MCF 10A (cell line): ENCODE measurements at regions not wholly inside any gene's neighbourhood (a gene's known extent, or its start where the extent isn't known, plus 50 kb on each side); places are given as distances from the start of the nearest gene placed in this dataset.

ENCODE experiments used
- BruUV-seq: library from RNA; stranded (reverse); fragments of 400-500 nt; replicated peaks from 2 replicates; lab custom pipeline; 2021; lab: Mats Ljungman, UMichigan
- CTCF ChIA-PET: fragments of 300-600 bp; sonication (Branson Sonifier 250); formaldehyde crosslinking; extraction: SDS; loops from one replicate; lab custom pipeline; 2021; ENCODE audit warnings: antibody characterized with exemption, inconsistent platforms; lab: Yijun Ruan, JAX
- POLR2A ChIA-PET: fragments of 300-600, 350-650 bp; sonication (Branson Sonifier 250); formaldehyde crosslinking; extraction: SDS; loops from one replicate; lab custom pipeline; 2020; ENCODE audit warnings: antibody characterized with exemption, inconsistent platforms; lab: Yijun Ruan, JAX
- DNase-seq: peaks from one replicate; pipeline ENCODE4 v3.0.0-alpha.2; 2018; ENCODE audit not compliant: unreplicated experiment
- H3K27ac Mint-ChIP-seq: one replicate; pipeline ENCODE4 v1.8.0; 2022; ENCODE audit warnings: mild to moderate bottlenecking, low read depth, mixed read lengths; ENCODE audit not compliant: unreplicated experiment
- H3K27me3 Mint-ChIP-seq: one replicate; pipeline ENCODE4 v1.8.0; 2022; ENCODE audit warnings: mixed read lengths; ENCODE audit not compliant: insufficient read depth, unreplicated experiment
- H3K36me3 Mint-ChIP-seq: one replicate; pipeline ENCODE4 v1.8.0; 2022; ENCODE audit warnings: mild to moderate bottlenecking, moderate library complexity, mixed read lengths; ENCODE audit not compliant: insufficient read depth, unreplicated experiment
- H3K4me1 Mint-ChIP-seq: one replicate; pipeline ENCODE4 v1.8.0; 2022; ENCODE audit warnings: mixed read lengths; ENCODE audit not compliant: insufficient read depth, unreplicated experiment
- H3K4me3 Mint-ChIP-seq: one replicate; pipeline ENCODE4 v1.8.0; 2022; ENCODE audit warnings: mild to moderate bottlenecking, moderate library complexity, mixed read lengths; ENCODE audit not compliant: unreplicated experiment
- H3K9me3 Mint-ChIP-seq: one replicate; pipeline ENCODE4 v1.8.0; 2022; ENCODE audit warnings: mixed read lengths; ENCODE audit not compliant: unreplicated experiment
- intact Hi-C: fragments of 100-400 bp; cut with micrococcal nuclease; formaldehyde crosslinking; loops from 2 replicates; pipeline ENCODE4 v1.14.1; 2022
- TF ChIP-seq, protein P1 (sequence below): fragments of 200-600 bp; IDR thresholded peaks from one replicate; pipeline ENCODE4 v1.8.0; 2022; ENCODE audit warnings: antibody characterized with exemption, mild to moderate bottlenecking; ENCODE audit not compliant: unreplicated experiment

DNA sequence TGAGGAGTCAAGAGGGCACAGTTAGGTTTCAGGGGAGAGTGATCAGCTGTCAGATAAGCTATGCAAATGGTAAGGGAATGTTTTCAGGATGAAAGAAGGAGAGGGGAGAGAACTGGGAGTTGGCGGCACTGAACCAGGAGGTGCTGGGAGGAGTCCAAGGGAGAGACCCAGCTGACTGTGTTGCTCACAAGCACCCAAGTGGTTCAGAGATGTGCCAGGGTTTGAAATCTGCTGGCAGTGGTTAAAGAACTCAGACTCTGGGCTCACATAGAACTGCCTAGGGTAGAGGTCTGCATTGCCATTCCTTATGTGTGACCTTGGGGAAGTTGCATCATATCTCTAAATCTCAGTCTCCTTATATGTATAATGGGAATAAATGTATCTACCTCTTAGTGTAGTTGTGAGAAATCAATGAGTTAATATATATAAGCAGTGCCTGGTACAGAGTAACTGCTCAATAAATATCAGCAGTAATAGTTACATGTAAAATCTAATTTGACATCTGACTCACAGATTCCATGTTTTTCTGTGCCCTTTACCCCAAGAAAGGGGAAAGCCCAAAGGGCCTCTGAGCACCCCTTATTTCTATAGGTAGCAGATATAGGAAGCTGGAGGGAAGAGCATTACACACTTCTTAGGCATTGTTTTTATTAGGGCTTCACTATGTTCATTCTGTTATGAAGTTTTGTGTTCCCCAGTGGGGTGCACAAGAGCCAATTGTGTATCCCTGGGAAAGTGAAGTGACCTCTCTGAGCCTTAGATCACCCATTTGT, 66.9 kb upstream of the SESN3 start:
- BruUV-seq = no TSS peak
- TF ChIP-seq, protein P1, sequence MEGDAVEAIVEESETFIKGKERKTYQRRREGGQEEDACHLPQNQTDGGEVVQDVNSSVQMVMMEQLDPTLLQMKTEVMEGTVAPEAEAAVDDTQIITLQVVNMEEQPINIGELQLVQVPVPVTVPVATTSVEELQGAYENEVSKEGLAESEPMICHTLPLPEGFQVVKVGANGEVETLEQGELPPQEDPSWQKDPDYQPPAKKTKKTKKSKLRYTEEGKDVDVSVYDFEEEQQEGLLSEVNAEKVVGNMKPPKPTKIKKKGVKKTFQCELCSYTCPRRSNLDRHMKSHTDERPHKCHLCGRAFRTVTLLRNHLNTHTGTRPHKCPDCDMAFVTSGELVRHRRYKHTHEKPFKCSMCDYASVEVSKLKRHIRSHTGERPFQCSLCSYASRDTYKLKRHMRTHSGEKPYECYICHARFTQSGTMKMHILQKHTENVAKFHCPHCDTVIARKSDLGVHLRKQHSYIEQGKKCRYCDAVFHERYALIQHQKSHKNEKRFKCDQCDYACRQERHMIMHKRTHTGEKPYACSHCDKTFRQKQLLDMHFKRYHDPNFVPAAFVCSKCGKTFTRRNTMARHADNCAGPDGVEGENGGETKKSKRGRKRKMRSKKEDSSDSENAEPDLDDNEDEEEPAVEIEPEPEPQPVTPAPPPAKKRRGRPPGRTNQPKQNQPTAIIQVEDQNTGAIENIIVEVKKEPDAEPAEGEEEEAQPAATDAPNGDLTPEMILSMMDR = no peak
- H3K4me3 Mint-ChIP-seq = no peak overlapping the region
- no peaks in the 10 kb centered on the region for H3K27me3 Mint-ChIP-seq
- no peaks in the 10 kb centered on the region for H3K36me3 Mint-ChIP-seq
- no peaks in the 10 kb centered on the region for H3K9me3 Mint-ChIP-seq
- POLR2A ChIA-PET = no interaction called here
- H3K27ac Mint-ChIP-seq = no peak overlapping the region
- DNase-seq = no peak
- no peaks in the 10 kb centered on the region for H3K4me1 Mint-ChIP-seq
- intact Hi-C loops = no loop called here
- CTCF ChIA-PET = interaction anchor here (0.6 to 1.8 kb wide), 3 partner anchors 25 to 408 kb away, joined by 3 to 5 read pairs (median 4); no protein-coding TSS in a partner anchor

DNA sequence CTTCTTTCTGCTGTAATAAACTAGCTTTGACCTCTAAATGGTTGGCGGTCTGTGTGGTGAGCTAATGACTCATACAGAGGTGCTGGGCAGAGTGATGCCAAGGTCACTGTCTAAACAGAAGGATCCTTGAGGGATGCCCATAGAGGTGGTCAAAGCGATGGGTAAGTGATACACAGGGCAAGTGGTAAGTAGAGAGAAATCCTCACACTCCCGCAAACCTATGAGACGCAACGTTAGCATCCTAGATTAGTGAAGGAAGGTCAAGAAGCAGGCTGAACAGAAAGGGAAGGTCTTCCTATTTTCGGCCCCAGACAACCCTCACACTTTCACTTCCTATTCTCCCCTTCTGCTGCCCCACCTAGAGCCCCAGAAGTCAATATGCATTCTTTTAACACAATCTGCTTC, 65.6 kb upstream of the SESN3 start:
- no peaks in the 10 kb centered on the region for H3K4me1 Mint-ChIP-seq
- POLR2A ChIA-PET = interaction anchor here (0.6 kb wide), 1 partner anchor 15 kb away, joined by 3 read pairs; no protein-coding TSS in a partner anchor
- H3K27ac Mint-ChIP-seq = no peak overlapping the region
- no peaks in the 10 kb centered on the region for H3K27me3 Mint-ChIP-seq
- no peak for DNase-seq
- no TSS peak for BruUV-seq
- intact Hi-C loops = no loop called here
- no peak overlapping the region for H3K4me3 Mint-ChIP-seq
- CTCF ChIA-PET = interaction anchor here (0.6 to 1.8 kb wide), 3 partner anchors 42 to 1542 kb away, joined by 3 to 4 read pairs (median 3); no protein-coding TSS in a partner anchor
- H3K9me3 Mint-ChIP-seq = no peaks in the 10 kb centered on the region
- TF ChIP-seq, protein P1 = no peak
- H3K36me3 Mint-ChIP-seq = no peaks in the 10 kb centered on the region

DNA sequence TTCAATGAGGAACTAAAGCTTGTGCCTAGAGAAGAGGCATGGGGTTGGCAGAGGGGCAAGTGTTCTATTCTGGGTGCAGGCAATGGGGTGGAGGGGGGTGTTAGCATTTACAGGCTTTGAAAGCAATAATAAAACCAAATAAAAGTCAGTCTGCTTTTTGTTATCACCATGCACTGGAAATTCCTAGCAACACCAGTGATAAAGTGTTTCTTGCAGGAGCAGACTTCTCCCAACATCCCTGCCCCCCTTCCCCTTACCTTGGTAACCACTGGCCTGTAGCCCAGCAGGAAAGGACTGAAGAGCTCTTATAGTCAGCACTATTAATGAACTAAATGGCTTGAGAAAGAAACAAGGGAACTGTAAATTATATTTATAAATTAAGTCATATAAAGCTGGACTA, 65.2 kb upstream of the SESN3 start:
- no peaks in the 10 kb centered on the region for H3K4me1 Mint-ChIP-seq
- H3K27me3 Mint-ChIP-seq = no peaks in the 10 kb centered on the region
- ChIA-PET POLR2A (interaction anchor here (0.6 kb wide), 1 partner anchor 15 kb away, joined by 3 read pairs; no protein-coding TSS in a partner anchor), CTCF (interaction anchor here (0.9 to 1.8 kb wide), 2 partner anchors 61 to 409 kb away, joined by 3 to 4 read pairs; no protein-coding TSS in a partner anchor)
- no peak overlapping the region for H3K4me3 Mint-ChIP-seq
- TF ChIP-seq, protein P1 = no peak
- BruUV-seq = no TSS peak
- intact Hi-C loops = no loop called here
- no peaks in the 10 kb centered on the region for H3K36me3 Mint-ChIP-seq
- no peak overlapping the region for H3K27ac Mint-ChIP-seq
- no peak for DNase-seq
- no peaks in the 10 kb centered on the region for H3K9me3 Mint-ChIP-seq

DNA sequence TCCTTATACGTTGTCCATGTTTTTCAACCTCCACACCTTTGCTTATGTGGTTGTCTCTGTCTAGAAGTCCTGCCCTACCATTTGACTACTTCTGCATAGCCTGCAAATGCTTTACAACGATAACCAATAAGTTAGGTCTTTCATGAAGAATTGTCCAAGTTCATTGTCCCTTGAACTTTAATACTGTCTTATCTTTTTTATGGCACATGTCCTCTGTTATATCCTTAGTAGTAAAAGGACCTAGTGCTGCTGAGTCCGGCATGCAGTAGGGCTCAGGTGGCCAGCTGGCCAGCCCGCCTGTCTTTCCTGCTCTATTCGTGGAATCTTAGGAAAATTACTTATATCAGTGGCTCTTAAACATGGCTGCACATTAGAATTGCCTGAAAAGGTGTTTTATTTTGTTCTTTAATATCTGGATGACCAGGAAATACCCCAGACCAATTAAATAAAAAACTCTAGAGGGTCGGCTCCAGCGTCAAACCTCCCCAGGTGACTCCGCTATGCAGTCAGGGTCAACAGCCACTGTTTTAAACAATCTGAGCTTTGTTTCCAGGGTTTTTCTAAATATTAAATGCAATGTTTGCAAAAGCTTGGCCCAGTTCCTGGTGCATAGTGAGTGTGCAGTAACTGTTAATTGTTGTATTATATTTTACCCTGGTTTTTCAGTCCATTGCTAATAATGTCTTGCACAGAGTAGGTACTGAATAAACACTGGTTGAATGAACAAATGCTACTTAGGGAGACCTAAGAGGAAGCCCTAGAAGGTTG, 64.6 kb upstream of the SESN3 start:
- ChIA-PET POLR2A (no interaction called here), CTCF (interaction anchor here (0.9 to 1.8 kb wide), 2 partner anchors 62 to 410 kb away, joined by 3 to 4 read pairs; no protein-coding TSS in a partner anchor)
- H3K4me3 Mint-ChIP-seq = no peak overlapping the region
- no peak for DNase-seq
- BruUV-seq = no TSS peak
- no peaks in the 10 kb centered on the region for H3K4me1 Mint-ChIP-seq
- H3K36me3 Mint-ChIP-seq = no peaks in the 10 kb centered on the region
- no peaks in the 10 kb centered on the region for H3K27me3 Mint-ChIP-seq
- TF ChIP-seq, protein P1 = no peak
- no peaks in the 10 kb centered on the region for H3K9me3 Mint-ChIP-seq
- no peak overlapping the region for H3K27ac Mint-ChIP-seq
- intact Hi-C loops = no loop called here
